Small intestine (tissue), 7 donors: ENCODE measurements at regions not wholly inside any gene's neighbourhood (a gene's known extent, or its start where the extent isn't known, plus 50 kb on each side); places are given as distances from the start of the nearest gene placed in this dataset.

ENCODE experiments used
- DNase-seq, 2 donors: peaks; one replicate each; pipeline versions ENCODE4 v3.0.0 to v3.0.0-alpha.2; 2013
- FAIRE-seq: peaks from 2 replicates; lab custom pipeline; 2012; peaks lifted over from hg19 to GRCh38; lab: Jason Lieb, UNC
- H3K27ac ChIP-seq, 3 donors: one replicate each; pipeline ENCODE4 v1.5.1; 2013; ENCODE audit warnings: low read length in 2 of 3, mild to moderate bottlenecking in 2 of 3, control low read depth in 1 of 3, inconsistent platforms in 1 of 3, low read depth in 1 of 3, moderate library complexity in 1 of 3
- H3K27me3 ChIP-seq, 3 donors: one replicate each; pipeline ENCODE4 v1.6.1; 2013; ENCODE audit warnings: low read length in 3 of 3, inconsistent platforms in 1 of 3; ENCODE audit not compliant: control insufficient read depth in 3 of 3, insufficient read depth in 3 of 3
- H3K36me3 ChIP-seq, 3 donors: one replicate each; pipeline ENCODE4 v1.6.1; 2013; ENCODE audit warnings: low read length in 3 of 3, inconsistent platforms in 1 of 3, low read depth in 1 of 3, mild to moderate bottlenecking in 1 of 3, moderate library complexity in 1 of 3; ENCODE audit not compliant: control insufficient read depth in 3 of 3, insufficient read depth in 2 of 3
- H3K4me1 ChIP-seq, 3 donors: one replicate each; pipeline ENCODE4 v1.6.1; 2013; ENCODE audit warnings: low read length in 2 of 3, inconsistent platforms in 1 of 3, low read depth in 1 of 3, mild to moderate bottlenecking in 1 of 3, moderate library complexity in 1 of 3; ENCODE audit not compliant: control insufficient read depth in 3 of 3, insufficient read depth in 2 of 3
- H3K4me3 ChIP-seq, 3 donors: one replicate each; pipeline ENCODE4 v1.5.1; 2013; ENCODE audit warnings: low read length in 3 of 3, control low read depth in 1 of 3, inconsistent platforms in 1 of 3, low read depth in 1 of 3, mild to moderate bottlenecking in 1 of 3, moderate library complexity in 1 of 3
- H3K9me3 ChIP-seq, 2 donors: one replicate each; pipeline ENCODE4 v1.6.1; 2013; ENCODE audit warnings: low read depth in 1 of 2, low read length in 1 of 2; ENCODE audit not compliant: control insufficient read depth in 2 of 2, insufficient read depth in 1 of 2
- WGBS, 3 donors: extraction: QIAGEN DNeasy Blood & Tissue Kit; methylation state at CpG; one replicate each; pipeline ENCODE4 v1.1.7; 2013; 5-methylcytosine and 5-hydroxymethylcytosine counted together
- donor health status: healthy with polysubstance abuse.
- donor health status: control.
- donor health status: control.
- donor health status: Bipolar disorder and iron deficiency.
- donor health status: healthy.

DNA sequence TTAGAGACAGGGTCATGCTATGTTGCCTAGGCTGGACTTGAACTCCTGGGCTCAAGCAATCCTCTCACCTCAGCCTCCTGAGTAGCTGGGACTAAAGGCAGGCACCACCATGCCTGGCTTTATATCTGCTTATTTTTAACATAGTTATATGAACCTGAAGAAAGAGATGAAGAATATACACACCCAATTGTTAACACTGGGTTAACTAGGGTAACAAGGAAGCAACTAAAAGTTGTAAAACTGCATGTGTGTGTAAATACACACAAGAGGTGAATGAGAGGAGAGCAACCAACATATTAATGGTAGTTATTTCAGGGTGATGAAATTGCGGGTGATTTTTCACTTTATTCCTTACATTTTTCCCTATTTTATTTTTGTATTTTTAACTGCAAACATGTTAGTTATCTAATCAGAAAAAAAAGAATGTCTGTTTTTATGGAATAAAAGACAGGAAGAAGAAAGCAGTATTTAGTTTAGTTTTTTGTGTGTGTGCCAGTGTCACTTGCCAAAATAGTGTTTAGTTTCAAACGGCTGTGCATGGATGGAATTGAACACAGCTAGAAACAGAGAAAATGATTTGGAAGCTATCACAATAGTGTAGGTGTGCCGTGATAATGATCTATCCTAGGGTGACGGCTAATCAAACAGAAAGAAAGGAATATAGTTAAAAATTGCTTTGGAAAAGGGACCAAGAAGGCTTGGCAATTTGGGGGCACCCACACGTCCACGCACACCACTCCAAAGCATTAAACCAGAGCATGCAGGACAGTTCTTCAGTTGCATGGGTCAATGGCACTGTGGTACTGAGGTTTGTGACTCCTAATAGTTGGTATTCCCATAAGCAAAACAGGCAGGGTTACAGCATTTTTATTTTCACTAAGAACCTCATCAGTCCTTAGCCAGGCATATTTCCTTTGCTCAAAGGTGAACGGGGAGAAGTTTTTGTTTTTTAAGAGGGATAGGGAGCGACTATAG lies 89.1 kb upstream of the KLHL13 start:
- H3K4me1 ChIP-seq: peaks cover 0 to 4% (median 0%) of the 10 kb centered on the region in 3 donors
- H3K36me3 ChIP-seq: no peaks in the 10 kb centered on the region
- H3K4me3 ChIP-seq: no peak overlapping the region
- DNase-seq (no peak), FAIRE-seq (no peak)
- H3K27ac ChIP-seq: no peak overlapping the region
- 51 to 57% (median 54%) methylated on average over 8 of the region's 8 CpGs for WGBS, 3 donors
- no peaks in the 10 kb centered on the region for H3K9me3 ChIP-seq
- H3K27me3 ChIP-seq: no peaks in the 10 kb centered on the region

DNA sequence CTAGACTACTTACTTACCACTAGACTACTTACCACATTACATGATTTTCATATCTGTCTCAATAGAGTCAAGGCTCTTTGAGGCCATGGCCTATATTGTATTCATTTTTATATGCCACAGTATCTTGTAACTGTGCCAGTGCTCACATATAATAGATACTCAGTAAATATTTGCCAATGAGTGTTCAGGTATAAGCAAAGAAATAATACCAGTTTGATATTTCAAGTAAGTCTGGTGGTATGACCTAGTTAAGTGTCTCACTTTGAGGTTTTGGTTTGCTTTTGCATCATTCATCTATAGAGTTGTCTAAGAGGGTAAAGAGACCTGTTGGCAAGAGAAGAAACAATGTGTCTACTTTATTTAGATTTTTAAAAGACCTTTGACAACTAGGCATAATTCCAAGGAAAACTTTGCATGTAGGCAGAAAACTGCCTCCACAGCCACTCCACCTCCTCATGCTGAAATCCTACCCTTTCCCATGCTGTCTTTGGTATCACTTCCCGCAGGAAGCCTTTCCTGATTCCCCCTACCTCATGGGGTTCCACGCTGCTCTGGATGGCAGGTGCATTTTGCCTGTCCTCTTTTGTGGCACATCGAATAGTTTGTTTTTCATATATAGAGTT lies 91.3 kb upstream of the KLHL13 start:
- Histone ChIP-seq H3K27me3 (no peaks in the 10 kb centered on the region), H3K4me1 (peaks cover 0 to 4% (median 0%) of the 10 kb centered on the region in 3 donors), H3K27ac (no peak overlapping the region), H3K4me3 (no peak overlapping the region), H3K36me3 (no peaks in the 10 kb centered on the region), H3K9me3 (no peaks in the 10 kb centered on the region)
- no peak for DNase-seq
- no peak for FAIRE-seq
- 27 to 79% (median 48%) methylated on average over 3 of the region's 3 CpGs for WGBS, 3 donors

DNA sequence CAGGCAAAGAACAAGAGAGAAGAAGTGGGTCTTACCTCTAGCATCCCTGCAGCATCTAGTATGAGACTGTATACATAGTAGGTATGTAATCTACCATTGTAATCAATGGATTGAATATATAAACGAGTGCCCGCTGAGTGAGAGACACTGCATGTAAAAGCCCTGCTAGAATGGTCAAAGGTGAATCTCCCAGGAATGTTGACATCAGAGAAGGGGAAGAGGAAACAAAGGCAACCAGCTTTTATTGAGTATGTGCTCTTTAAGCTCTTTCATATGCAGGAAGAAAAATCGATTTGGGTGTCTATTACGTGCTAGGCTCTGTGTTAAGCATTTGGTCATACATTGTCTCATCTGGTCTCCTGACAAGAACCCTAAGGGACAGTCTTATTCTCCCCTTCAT lies 91.9 kb upstream of the KLHL13 start:
- no peak overlapping the region for H3K4me3 ChIP-seq
- peaks cover 0 to 4% (median 0%) of the 10 kb centered on the region in 3 donors for H3K4me1 ChIP-seq
- H3K9me3 ChIP-seq: no peaks in the 10 kb centered on the region
- H3K36me3 ChIP-seq: no peaks in the 10 kb centered on the region
- no peak overlapping the region for H3K27ac ChIP-seq
- no peaks in the 10 kb centered on the region for H3K27me3 ChIP-seq
- DNase-seq (peak; percentile 11 to 55), FAIRE-seq (no peak)
- 38 to 72% (median 72%) methylated on average over 4 of the region's 4 CpGs for WGBS, 3 donors

DNA sequence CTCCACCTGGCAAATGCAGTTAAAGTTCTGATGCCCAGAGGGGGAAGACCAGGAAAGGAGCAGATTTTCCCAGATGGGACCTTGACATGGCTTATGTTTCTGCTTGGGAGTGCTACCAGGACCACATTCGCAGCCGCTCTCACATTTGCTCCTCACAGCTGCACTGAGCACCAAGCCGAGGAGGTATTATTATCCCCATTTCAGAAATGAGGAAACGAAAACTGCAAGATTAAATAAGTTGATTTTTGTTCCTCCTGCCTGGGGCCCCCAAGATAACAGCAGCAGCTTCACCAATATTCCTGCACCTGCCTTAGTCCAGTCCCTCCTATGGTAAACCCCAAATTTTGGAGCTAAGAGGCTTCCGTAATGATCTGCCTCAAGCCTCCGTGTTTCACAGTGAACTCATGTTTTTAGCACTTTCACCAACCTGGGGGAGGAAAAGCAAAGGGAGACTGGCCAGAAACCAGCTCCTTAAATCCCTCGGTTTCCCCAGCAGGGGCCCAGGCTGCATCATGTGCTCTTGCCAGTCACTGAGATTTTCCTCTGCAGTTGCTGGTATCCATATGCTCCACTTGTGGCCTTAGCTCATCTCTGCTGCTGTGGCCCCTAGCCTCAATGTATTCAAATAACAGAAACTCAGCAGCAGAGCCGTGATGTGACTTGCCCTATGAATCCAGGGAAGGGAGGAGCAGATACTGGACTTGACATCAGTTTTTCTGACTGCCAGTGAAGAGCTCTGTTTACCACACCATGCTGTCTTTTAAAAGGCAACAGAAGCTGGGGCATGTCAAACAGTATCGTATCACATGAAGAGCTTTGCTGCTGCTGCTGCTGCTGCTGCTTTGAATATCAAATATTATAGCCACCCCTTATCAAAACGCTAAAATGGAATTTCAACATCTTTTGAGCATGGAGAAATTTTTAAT lies 95.5 kb upstream of the KLHL13 start:
- WGBS, 3 donors: 64 to 74% (median 67%) methylated on average over 10 of the region's 10 CpGs
- no peak overlapping the region for H3K4me3 ChIP-seq
- DNase-seq: no peak
- peaks cover 0 to 4% (median 0%) of the 10 kb centered on the region in 3 donors for H3K4me1 ChIP-seq
- H3K36me3 ChIP-seq: no peaks in the 10 kb centered on the region
- H3K9me3 ChIP-seq: no peaks in the 10 kb centered on the region
- no peaks in the 10 kb centered on the region for H3K27me3 ChIP-seq
- FAIRE-seq: no peak
- no peak overlapping the region for H3K27ac ChIP-seq

DNA sequence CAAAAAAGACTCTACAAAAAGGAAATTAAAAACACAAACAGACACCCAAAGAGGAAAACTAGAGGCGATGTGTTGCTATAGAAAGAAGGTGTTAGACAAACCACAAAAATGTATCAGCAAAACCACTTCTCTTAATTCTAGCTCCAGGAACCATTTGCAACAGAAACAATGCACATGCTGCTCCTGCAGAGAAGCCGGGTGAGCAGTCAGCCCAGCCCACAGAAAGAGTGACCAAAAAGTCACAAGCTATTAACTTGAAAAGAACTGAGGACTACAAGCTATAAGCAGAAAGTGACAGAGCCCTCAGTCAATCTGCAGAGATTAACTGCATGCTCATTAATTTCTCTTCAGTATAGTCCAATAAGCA lies 96.2 kb upstream of the KLHL13 start:
- no peak for DNase-seq
- H3K4me1 ChIP-seq: peaks cover 0 to 4% (median 0%) of the 10 kb centered on the region in 3 donors
- H3K9me3 ChIP-seq: no peaks in the 10 kb centered on the region
- WGBS, 3 donors: 52 to 80% (median 63%) methylated on average over 2 of the region's 2 CpGs
- no peak overlapping the region for H3K27ac ChIP-seq
- no peak overlapping the region for H3K4me3 ChIP-seq
- H3K27me3 ChIP-seq: no peaks in the 10 kb centered on the region
- no peak for FAIRE-seq
- H3K36me3 ChIP-seq: no peaks in the 10 kb centered on the region

DNA sequence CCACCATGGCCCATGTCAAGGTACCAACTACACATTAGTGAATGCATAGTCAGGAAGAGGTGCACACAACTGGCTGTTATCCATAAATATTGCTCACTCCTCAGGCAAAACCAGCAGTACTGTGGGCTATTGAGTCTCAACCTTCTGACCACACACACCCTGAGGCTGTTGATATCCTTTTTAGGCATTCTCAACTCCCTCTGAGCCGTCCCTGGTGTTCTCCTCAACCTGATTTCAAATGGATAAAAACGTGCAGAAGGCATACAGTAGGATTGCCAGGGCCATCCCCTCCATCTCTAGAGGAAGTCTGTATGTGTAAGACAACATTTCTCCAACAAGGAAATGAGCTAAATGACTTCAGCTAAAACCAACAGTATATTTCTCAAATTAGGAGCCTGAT lies 98.7 kb upstream of the KLHL13 start:
- DNase-seq: no peak
- no peaks in the 10 kb centered on the region for H3K9me3 ChIP-seq
- H3K4me1 ChIP-seq: no peaks in the 10 kb centered on the region
- FAIRE-seq: no peak
- no peak overlapping the region for H3K4me3 ChIP-seq
- 23 to 40% (median 38%) methylated on average over 2 of the region's 2 CpGs for WGBS, 3 donors
- no peaks in the 10 kb centered on the region for H3K27me3 ChIP-seq
- no peak overlapping the region for H3K27ac ChIP-seq
- no peaks in the 10 kb centered on the region for H3K36me3 ChIP-seq

DNA sequence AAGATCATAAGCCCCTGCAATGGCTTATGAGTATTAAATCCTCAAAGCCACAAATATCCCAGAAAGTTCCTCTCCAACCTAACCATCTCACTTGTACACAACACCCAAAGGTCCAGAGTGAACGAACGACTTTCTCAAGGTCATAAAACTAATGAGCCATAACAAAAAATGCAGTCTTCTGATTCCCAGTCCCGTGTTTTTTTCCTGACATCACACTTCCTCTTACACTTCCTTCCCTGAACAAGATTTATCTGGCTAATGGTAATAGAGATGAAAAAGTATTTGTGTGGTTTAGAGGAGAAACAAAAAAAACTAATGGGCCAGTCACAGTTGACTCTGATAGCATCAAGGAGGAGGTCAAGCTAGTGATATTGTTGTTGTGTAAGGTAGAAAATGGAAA lies 99.5 kb upstream of the KLHL13 start:
- 8 to 16% (median 14%) methylated on average over 3 of the region's 3 CpGs for WGBS, 3 donors
- FAIRE-seq (no peak), DNase-seq (peak in 1 of 2 donors; percentile 28)

DNA sequence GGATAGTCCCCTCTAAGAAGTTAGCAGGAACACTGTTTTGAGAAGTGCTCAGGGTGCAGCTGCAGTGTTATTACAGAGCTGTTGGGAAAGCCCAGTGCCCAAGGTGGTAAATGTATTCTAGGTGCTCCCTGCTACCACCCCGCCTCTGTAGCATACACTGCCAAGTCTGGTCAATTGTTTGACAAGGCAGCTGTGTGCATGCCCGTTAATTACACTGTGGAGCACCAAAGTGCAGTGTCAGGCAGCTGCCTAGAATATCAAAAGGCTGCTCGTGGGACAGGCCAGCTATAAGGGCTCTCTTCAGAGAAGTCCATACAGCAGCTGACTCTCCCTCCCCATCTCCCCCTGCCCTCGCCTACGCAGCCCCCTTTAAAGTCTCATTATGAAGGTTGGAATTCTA lies 99.9 kb upstream of the KLHL13 start:
- no peak for FAIRE-seq
- H3K27ac ChIP-seq: no peak overlapping the region
- H3K27me3 ChIP-seq: no peaks in the 10 kb centered on the region
- peak; percentile 11 to 35 for DNase-seq
- no peaks in the 10 kb centered on the region for H3K36me3 ChIP-seq
- H3K9me3 ChIP-seq: no peaks in the 10 kb centered on the region
- WGBS, 3 donors: 13 to 38% (median 24%) methylated on average over 5 of the region's 5 CpGs
- H3K4me1 ChIP-seq: no peaks in the 10 kb centered on the region
- no peak overlapping the region for H3K4me3 ChIP-seq

More for the DNA sequence above, 99.5 kb upstream of the KLHL13 start:
- no peaks in the 10 kb centered on the region for H3K36me3 ChIP-seq
- no peaks in the 10 kb centered on the region for H3K9me3 ChIP-seq
- H3K27ac ChIP-seq: no peak overlapping the region
- H3K4me1 ChIP-seq: no peaks in the 10 kb centered on the region
- no peak overlapping the region for H3K4me3 ChIP-seq
- no peaks in the 10 kb centered on the region for H3K27me3 ChIP-seq
